GM23338 (cell line): ENCODE measurements at regions not wholly inside any gene's neighbourhood (a gene's known extent, or its start where the extent isn't known, plus 50 kb on each side); places are given as distances from the start of the nearest gene placed in this dataset.

Experiments
- ATAC-seq: fragments of 200-7000 bp; cut with Tn5 transposase; 3 replicates; pipeline ENCODE4 v1.9.1; 2020
- DNase-seq: peaks from one replicate; pipeline ENCODE4 v3.0.0-alpha.2; 2015; ENCODE audit warnings: low spot score
- H2AFZ ChIP-seq: fragments of 200-600 bp; sonication (generic); 2 replicates; pipeline ENCODE4 v1.8.0; 2016; ENCODE audit warnings: antibody characterized with exemption, mild to moderate bottlenecking, moderate library complexity
- H3F3A ChIP-seq: fragments of 200-600 bp; sonication (generic); replicated peaks from 2 replicates; pipeline ENCODE4 v1.8.0; 2017; ENCODE audit warnings: antibody characterized with exemption, mixed run types, low read depth
- H3K27ac ChIP-seq: fragments of 200-600 bp; sonication (generic); 2 replicates; pipeline ENCODE4 v1.6.1; 2016; ENCODE audit warnings: low read depth
- H3K27me3 ChIP-seq: fragments of 200-600 bp; sonication (generic); 2 replicates; pipeline ENCODE4 v1.8.0; 2016; ENCODE audit warnings: mild to moderate bottlenecking, mixed run types, moderate library complexity; ENCODE audit not compliant: insufficient read depth
- H3K36me3 ChIP-seq: fragments of 200-600 bp; sonication (generic); 2 replicates; pipeline ENCODE4 v1.8.0; 2016; ENCODE audit warnings: mild to moderate bottlenecking; ENCODE audit not compliant: insufficient read depth
- H3K4me1 ChIP-seq: fragments of 200-600 bp; sonication (generic); 2 replicates; pipeline ENCODE4 v1.8.0; 2016; ENCODE audit warnings: mild to moderate bottlenecking, moderate library complexity; ENCODE audit not compliant: insufficient read depth
- H3K4me2 ChIP-seq: fragments of 200-600 bp; sonication (generic); 2 replicates; pipeline ENCODE4 v1.7.1; 2017; ENCODE audit warnings: mixed run types
- H3K4me3 ChIP-seq: fragments of 200-600 bp; sonication (generic); 2 replicates; pipeline ENCODE4 v1.6.1; 2016; ENCODE audit warnings: mixed run types
- H3K79me2 ChIP-seq: fragments of 200-600 bp; sonication (generic); replicated peaks from 2 replicates; pipeline ENCODE4 v1.8.0; 2017; ENCODE audit warnings: mild to moderate bottlenecking; ENCODE audit not compliant: insufficient read depth
- H3K9me2 ChIP-seq: fragments of 200-600 bp; sonication (generic); 2 replicates; pipeline ENCODE4 v1.8.0; 2017; ENCODE audit not compliant: insufficient read depth
- H4K20me1 ChIP-seq: fragments of 200-600 bp; sonication (generic); replicated peaks from 2 replicates; pipeline ENCODE4 v1.8.0; 2017; ENCODE audit warnings: mild to moderate bottlenecking; ENCODE audit not compliant: insufficient read depth
- H3K27ac Mint-ChIP-seq: 2 replicates; pipeline ENCODE4 v1.8.0; 2020; ENCODE audit warnings: inconsistent platforms, mild to moderate bottlenecking, moderate library complexity, mixed read lengths
- H3K27me3 Mint-ChIP-seq: 3 replicates; pipeline ENCODE4 v1.8.0; 2022; ENCODE audit warnings: low read depth, mild to moderate bottlenecking, moderate library complexity, mixed read lengths, inconsistent platforms; ENCODE audit not compliant: insufficient read depth, poor library complexity
- H3K36me3 Mint-ChIP-seq: 3 replicates; pipeline ENCODE4 v1.8.0; 2021; ENCODE audit warnings: low read depth, mild to moderate bottlenecking, inconsistent platforms, moderate library complexity, mixed read lengths
- H3K4me1 Mint-ChIP-seq: 3 replicates; pipeline ENCODE4 v1.8.0; 2020; ENCODE audit warnings: mild to moderate bottlenecking, inconsistent platforms, mixed read lengths
- H3K4me3 Mint-ChIP-seq: 3 replicates; pipeline ENCODE4 v1.8.0; 2021; ENCODE audit warnings: moderate library complexity, mild to moderate bottlenecking, inconsistent platforms, mixed read lengths
- H3K9me3 Mint-ChIP-seq: 3 replicates; pipeline ENCODE4 v1.8.0; 2020; ENCODE audit warnings: moderate library complexity, mild to moderate bottlenecking, inconsistent platforms, mixed read lengths
- CREB1 ChIP-seq: fragments of 250-450 bp; sonication (Bioruptor Pico); IDR thresholded peaks from 2 replicates; pipeline ENCODE4 v1.5.0; 2020; ENCODE audit warnings: low read depth, mild to moderate bottlenecking, moderate library complexity
- CTCF ChIP-seq, 2 experiments: fragments of 200-600 bp in 1 of 2; sonication (generic) in 1 of 2; conservative IDR thresholded peaks; 2 replicates each; pipeline versions ENCODE4 v1.5.1 to v1.6.1; 2016 to 2017; ENCODE audit warnings: antibody characterized with exemption in 2 of 2, low read depth in 2 of 2, mild to moderate bottlenecking in 2 of 2, moderate library complexity in 1 of 2
- ETS1 ChIP-seq: IDR thresholded peaks from 2 replicates; pipeline ENCODE4 v1.6.1; 2016; ENCODE audit warnings: antibody characterized with exemption
- EZH2 ChIP-seq: fragments of 200-600 bp; sonication (generic); IDR thresholded peaks from one replicate; pipeline ENCODE4 v1.8.0; 2017; ENCODE audit warnings: antibody characterized with exemption, mild to moderate bottlenecking, low read depth; ENCODE audit not compliant: unreplicated experiment
- EZH2phosphoT487 ChIP-seq: fragments of 200-600 bp; sonication (generic); IDR thresholded peaks from one replicate; pipeline ENCODE4 v1.8.1; 2018; ENCODE audit warnings: antibody characterized with exemption; ENCODE audit not compliant: unreplicated experiment
- JUNB ChIP-seq: IDR thresholded peaks from one replicate; pipeline ENCODE4 v1.6.1; 2016; ENCODE audit warnings: antibody characterized with exemption; ENCODE audit not compliant: unreplicated experiment
- NANOG ChIP-seq: IDR thresholded peaks from 2 replicates; pipeline ENCODE4 v1.6.1; 2016; ENCODE audit warnings: antibody characterized with exemption, borderline replicate concordance
- REST ChIP-seq: IDR thresholded peaks from one replicate; pipeline ENCODE4 v1.6.1; 2018; ENCODE audit warnings: antibody characterized with exemption; ENCODE audit not compliant: unreplicated experiment
- STAT1 ChIP-seq: IDR thresholded peaks from one replicate; pipeline ENCODE4 v1.6.1; 2016; ENCODE audit warnings: antibody characterized with exemption; ENCODE audit not compliant: unreplicated experiment
- ZNF331 ChIP-seq: fragments of 250-450 bp; sonication (Bioruptor Pico); IDR thresholded peaks from 2 replicates; pipeline ENCODE4 v1.5.0; 2020; ENCODE audit warnings: low read depth, mild to moderate bottlenecking, moderate library complexity

GRCh38 chr1:79594121-79594698 is 587.7 kb upstream of the ADGRL4 start:
- Mint-ChIP-seq H3K27ac (no peak overlapping the region), H3K27me3 (no peaks in the 10 kb centered on the region), H3K36me3 (peaks cover 13% of the 10 kb centered on the region; the same call in 2 of the 3 replicates), H3K4me3 (no peak overlapping the region), H3K4me1 (peaks cover 25% of the 10 kb centered on the region), H3K9me3 (0 out of 3 replicates have a peak, but pooled peaks cover 4% of the 10 kb centered on the region)
- Histone ChIP-seq H3K36me3 (no peaks in the 10 kb centered on the region), H4K20me1 (no peaks in the 10 kb centered on the region), H2AFZ (no peak overlapping the region), H3K27ac (no peak overlapping the region), H3K4me3 (no peak overlapping the region), H3F3A (no peaks in the 10 kb centered on the region), H3K4me1 (peaks cover 30% of the 10 kb centered on the region), H3K9me2 (peaks cover 9% of the 10 kb centered on the region; the same call in 1 of the 2 replicates), H3K27me3 (no peaks in the 10 kb centered on the region), H3K79me2 (no peaks in the 10 kb centered on the region), H3K4me2 (no peak overlapping the region)
- TF ChIP-seq EZH2 (no peak), CREB1 (CRISPR knock-in tag) (no peak), STAT1 (no peak), CTCF (conservative IDR thresholded peaks at IDR 0.05; ENCODE audit: low read depth in 2 of 2) (no peak), JUNB (no peak), EZH2phosphoT487 (no peak), NANOG (no peak), ETS1 (no peak), REST (no peak), ZNF331 (no peak)
- DNase-seq (no peak), ATAC-seq (no peak)
